SIG-M5 treated with dmso at 0.1 percent for 504 hours (cell line): ENCODE measurements at regions not wholly inside any gene's neighbourhood (a gene's known extent, or its start where the extent isn't known, plus 50 kb on each side); places are given as distances from the start of the nearest gene placed in this dataset.

Experiments
- DNase-seq: peaks from one replicate; lab custom pipeline; 2025; ENCODE audit not compliant: unreplicated experiment; lab: John Stamatoyannopoulos, UW

- DNase-seq: no peak
Observed at GRCh38 chr16:87250431-87250960, 66.7 kb downstream of the C16orf95 start.

- no peak for DNase-seq
Observed at GRCh38 chr16:87252269-87252970, 64.8 kb downstream of the C16orf95 start.
